T follicular helper cell (primary cell): ENCODE measurements at regions not wholly inside any gene's neighbourhood (a gene's known extent, or its start where the extent isn't known, plus 50 kb on each side); places are given as distances from the start of the nearest gene placed in this dataset.
"Not testable (repeated sequence)": the region's sequence is repeated elsewhere in the genome, so short reads cannot be mapped to it uniquely, and the experiment has no call there.

Experiments
- DNase-seq: peaks from one replicate; pipeline ENCODE4 v3.0.0-alpha.2; 2020; ENCODE audit warnings: low read depth

DNA sequence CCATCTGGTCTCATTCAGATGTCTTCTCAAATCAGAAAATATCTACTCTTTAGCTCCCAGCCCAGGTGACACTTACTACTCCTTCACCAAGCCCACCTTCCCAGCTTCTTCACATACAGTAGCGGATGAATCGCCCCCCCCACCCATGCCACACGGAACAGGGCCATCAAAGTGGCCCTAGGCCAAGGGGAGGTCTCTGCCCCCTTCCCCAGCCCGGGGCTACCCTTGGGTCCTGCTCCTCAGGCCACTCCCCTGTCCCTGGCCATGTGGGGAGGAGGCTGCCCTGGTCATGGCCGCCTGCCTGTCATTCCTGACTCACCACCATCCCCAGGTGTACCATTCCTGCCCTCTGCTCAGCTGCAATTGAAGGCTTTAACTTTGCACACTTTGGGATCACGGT lies 142.8 kb downstream of the NECTIN1 start:
- DNase-seq = no peak

- DNase-seq = no peak
Observed at GRCh38 chr11:119585043-119585781, 143.8 kb downstream of the NECTIN1 start.

DNA sequence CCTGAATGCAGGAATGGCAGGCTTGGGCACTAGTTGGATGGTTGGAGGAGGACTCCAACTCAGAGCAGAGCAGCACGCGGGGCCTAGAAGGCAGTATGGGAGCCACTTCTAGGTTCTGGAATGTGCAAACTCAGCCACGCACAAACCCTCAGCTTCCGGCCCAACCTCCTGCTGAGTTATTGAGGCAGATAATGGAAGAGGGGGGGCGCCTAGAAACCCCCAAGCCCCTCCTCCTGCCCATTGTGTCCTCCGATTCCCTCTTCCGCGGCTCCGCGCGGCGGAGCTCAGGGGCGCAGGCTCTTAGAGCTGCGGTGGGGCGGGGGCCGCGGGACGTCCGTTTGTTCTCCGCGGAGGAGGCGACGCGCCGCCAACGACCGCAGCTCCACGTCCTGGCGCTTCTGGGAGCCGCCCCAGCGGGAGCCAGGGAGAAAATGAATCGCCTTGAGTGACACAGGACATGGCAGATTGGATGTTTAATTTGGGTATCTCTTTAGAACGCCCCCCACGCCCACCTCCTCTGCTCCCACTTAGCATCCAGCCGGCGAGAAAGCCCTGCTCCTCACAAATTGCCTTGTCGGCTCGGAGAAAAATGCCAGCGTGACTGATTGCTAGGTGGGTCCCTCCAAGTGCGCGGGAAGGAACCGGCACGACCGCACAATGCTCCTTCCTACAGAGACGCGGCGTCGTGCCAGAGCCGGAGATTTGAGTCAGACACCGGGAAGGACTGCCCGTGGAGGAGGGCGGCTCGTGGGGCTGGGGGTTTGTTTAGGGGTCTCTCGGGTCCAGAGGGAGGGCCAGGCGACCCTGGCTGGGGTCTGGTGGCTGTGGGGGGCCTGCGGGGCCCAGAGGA lies 144.6 kb downstream of the NECTIN1 start:
- no peak for DNase-seq

GRCh38 chr11:119583585-119583984 lies 145.4 kb downstream of the NECTIN1 start:
- no peak for DNase-seq

DNA sequence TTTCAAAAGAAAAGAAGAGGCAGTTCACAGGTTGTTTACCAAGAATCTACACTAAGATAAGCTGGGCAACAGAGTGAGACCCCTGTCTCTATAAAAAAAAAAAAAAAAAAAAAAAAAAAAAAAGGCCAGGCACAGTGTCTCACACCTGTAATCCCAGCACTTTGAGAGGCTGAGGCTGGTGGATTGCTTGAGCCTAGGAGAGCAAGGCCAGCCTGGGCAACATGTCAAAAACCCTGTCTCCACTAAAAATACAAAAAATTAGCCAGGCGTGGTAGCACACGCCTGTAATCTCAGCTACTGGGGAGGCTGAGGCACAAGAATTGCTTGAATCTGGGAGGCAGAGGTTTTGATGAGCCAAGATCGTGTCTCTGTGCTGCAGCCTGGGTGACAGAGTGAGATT lies 147.6 kb downstream of the NECTIN1 start:
- DNase-seq = not testable (repeated sequence)

GRCh38 chr11:119580751-119581150 lies 148.2 kb downstream of the NECTIN1 start:
- no peak for DNase-seq

DNA sequence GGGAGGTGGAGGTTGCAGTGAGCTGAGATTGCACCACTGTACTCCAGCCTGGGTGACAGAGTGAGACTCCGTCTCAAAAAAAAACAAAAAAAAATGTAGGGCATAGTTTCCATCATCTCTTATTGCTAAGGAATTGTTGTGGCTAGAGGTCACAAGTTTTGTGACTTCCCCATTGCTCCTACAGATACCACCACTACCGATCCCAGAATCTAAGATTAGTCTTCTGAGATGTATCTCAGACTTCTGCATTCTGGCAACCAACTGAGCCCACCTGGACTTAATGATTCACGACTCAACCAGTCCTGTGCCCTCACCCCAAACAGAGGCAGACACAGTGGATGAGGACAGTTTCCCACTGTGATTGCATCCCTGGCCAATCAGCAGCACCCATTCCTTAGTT lies 148.9 kb downstream of the NECTIN1 start:
- no peak for DNase-seq

DNA sequence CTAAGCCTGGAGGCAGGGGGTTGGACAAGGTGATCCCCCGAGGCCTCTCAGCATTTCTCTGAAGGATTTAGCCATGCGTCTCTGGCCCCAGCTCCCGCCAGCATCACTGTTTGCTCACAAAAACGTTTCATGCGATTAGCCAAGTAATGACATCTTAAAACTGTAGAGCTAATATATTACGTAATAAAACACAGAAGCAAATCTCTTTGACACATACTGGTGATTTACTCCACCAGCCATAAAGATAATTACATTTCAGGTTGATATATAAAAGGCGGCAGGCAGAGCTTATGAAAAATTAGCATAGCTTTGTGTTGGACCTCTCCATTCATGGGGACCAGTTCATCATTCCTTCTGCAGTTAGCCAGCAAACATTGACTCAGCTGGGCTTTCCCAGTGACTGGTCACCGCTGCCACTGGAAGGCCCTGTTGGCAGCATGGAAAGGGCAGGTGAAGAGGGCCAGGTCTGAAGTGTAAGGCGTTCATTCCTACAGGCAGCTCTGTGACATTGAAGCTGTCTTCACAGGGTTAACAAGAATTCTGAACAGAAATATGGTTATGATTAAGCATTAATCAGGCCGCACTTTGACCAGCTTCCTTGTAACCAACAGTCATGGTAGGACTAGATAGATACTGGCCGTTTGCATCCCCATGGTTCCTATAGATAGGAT lies 150.3 kb downstream of the NECTIN1 start:
- no peak for DNase-seq

DNA sequence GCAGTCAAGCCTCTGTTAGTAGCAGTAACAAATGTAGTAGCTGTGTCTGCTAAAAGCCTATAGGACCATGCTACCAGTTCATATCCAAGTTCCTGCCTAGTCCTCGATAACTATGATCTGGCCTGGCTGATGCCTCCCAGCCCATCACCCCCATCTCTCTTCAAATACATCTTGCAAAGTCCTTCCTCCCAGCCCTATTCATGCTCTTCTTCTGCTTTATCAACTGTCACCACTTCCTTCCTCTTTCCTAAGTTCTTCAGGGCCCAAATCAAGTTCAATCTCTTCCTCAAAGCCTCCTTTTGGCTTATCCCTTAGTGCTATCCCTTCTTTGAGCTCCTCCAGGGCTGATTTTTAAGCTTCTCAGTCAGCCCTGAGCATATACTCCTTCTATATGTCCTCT lies 150.9 kb upstream of the THY1 start:
- DNase-seq = no peak

- DNase-seq = no peak
Observed at GRCh38 chr11:119572481-119573424, 149.8 kb upstream of the THY1 start.

GRCh38 chr11:119571311-119571710 lies 148.3 kb upstream of the THY1 start:
- DNase-seq = no peak

- DNase-seq = no peak
Observed at GRCh38 chr11:119567688-119568582, 145.0 kb upstream of the THY1 start.

GRCh38 chr11:119566319-119566718 lies 143.3 kb upstream of the THY1 start:
- no peak for DNase-seq

- DNase-seq = not testable (repeated sequence)
Observed at GRCh38 chr11:119565693-119566092, 142.7 kb upstream of the THY1 start.

- DNase-seq = no peak
Observed at GRCh38 chr11:119560961-119561360, 138.0 kb upstream of the THY1 start.

- DNase-seq = no peak
Observed at GRCh38 chr11:119560291-119560690, 137.3 kb upstream of the THY1 start.

- no peak for DNase-seq
Observed at GRCh38 chr11:119552106-119552485, 129.1 kb upstream of the THY1 start.

GRCh38 chr11:119551420-119552105 lies 128.6 kb upstream of the THY1 start:
- DNase-seq = no peak

- DNase-seq = no peak
Observed at GRCh38 chr11:119550053-119550752, 127.2 kb upstream of the THY1 start.
